ENCODE measurements at regions not wholly inside any gene's neighbourhood (a gene's known extent, or its start where the extent isn't known, plus 50 kb on each side); places are given as distances from the start of the nearest gene placed in this dataset.

DNA sequence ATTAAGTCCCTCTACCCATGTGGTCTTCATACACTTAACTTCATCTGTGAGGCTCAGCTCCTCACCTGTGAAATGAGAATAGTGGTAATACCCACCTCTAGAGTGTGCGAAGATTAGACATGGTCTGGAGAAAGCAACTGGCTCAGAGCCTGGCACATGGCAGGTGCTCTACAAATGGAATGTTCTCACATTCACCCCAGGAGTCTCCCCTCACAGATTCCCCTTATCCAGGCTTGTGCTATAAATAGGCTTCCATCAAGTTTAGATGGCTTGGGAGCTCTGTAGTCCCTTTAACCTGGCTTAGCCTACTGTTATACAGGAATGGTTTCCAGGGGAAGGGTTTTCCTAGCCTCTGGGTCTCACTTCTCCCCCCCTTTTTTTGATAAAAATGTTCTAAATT is 455.9 kb downstream of the RNF144A start:
- no peaks in the 10 kb centered on the region for H3K4me1 ChIP-seq (ENCODE audit: insufficient read depth, low read length)
- no peak overlapping the region for H2AK5ac ChIP-seq (ENCODE audit: insufficient read length, low read length)
- no peak overlapping the region for H3K27ac ChIP-seq (ENCODE audit: insufficient read length, low read depth, low read length)
- H2BK12ac ChIP-seq (ENCODE audit: insufficient read length, low read depth, low read length) = no peak overlapping the region
- no peak overlapping the region for H3K4ac ChIP-seq (ENCODE audit: low read depth, low read length)
- no peaks in the 10 kb centered on the region for H4K20me1 ChIP-seq (ENCODE audit: control insufficient read depth, insufficient read depth, insufficient read length)
- Mint-ChIP-seq H3K27ac (no peak overlapping the region), H3K4me1 (peaks cover 0 to 6% of the 10 kb centered on the region in 2 experiments; a peak in 2 of 4 replicates), H3K9me3 (peaks cover 13 to 15% of the 10 kb centered on the region in 2 experiments; a peak in 4 of 5 replicates), H3K27me3 (ENCODE audit: low read depth) (peaks cover 3% of the 10 kb centered on the region; the same call in 1 of the 2 replicates), H3K4me3 (no peak overlapping the region), H3K36me3 (ENCODE audit: insufficient read depth in 1 of 3, low read depth in 3 of 3) (peaks cover 2 to 14% (median 3%) of the 10 kb centered on the region in 3 experiments; a peak in 3 of 7 replicates)
- no peak overlapping the region for H3T11ph ChIP-seq (ENCODE audit: low read length)
- H2AFZ ChIP-seq (ENCODE audit: low read length) = no peak overlapping the region
- no peak overlapping the region for H2BK15ac ChIP-seq (ENCODE audit: low read depth, low read length)
- H3K23me2 ChIP-seq (ENCODE audit: insufficient read length, low read depth, low read length, poor library complexity, severe bottlenecking) = no peaks in the 10 kb centered on the region
- no peak overlapping the region for H4K5ac ChIP-seq (ENCODE audit: insufficient read length, low read depth, low read length)
- H4K91ac ChIP-seq (ENCODE audit: insufficient read length, low read depth, low read length) = no peak overlapping the region
- no CpG with 5 or more reads among the region's 1 CpG for WGBS (ENCODE audit: extremely low coverage, insufficient read length, low lambda C conversion rate)
- H3K14ac ChIP-seq (ENCODE audit: insufficient read depth, low read length) = no peak overlapping the region
- H3K18ac ChIP-seq (ENCODE audit: insufficient read length, low read depth, low read length) = no peak overlapping the region
- H3K56ac ChIP-seq (ENCODE audit: insufficient read length, low read depth, low read length) = no peak overlapping the region
- no peaks in the 10 kb centered on the region for H3K27me3 ChIP-seq (ENCODE audit: insufficient read depth, low read length)
- H3K9ac ChIP-seq (ENCODE audit: extremely low read depth, insufficient read length, low read length) = no peak overlapping the region
- H4K8ac ChIP-seq (replicated peaks; ENCODE audit: insufficient read length, low read depth, low read length) = no peak overlapping the region
- H3K4me2 ChIP-seq (ENCODE audit: insufficient read depth, insufficient read length, low read length) = no peak overlapping the region
- H3K79me2 ChIP-seq (ENCODE audit: insufficient read depth, low read length) = no peaks in the 10 kb centered on the region
- H3K9me3 ChIP-seq (ENCODE audit: control insufficient read depth, low read depth, low read length) = no peaks in the 10 kb centered on the region
- DNase-seq = no peak
- no peaks in the 10 kb centered on the region for H3K79me1 ChIP-seq (ENCODE audit: insufficient read depth, low read depth, low read length, poor library complexity, severe bottlenecking)
- H3K23ac ChIP-seq (ENCODE audit: insufficient read length, low read depth, low read length) = no peak overlapping the region
- H2BK120ac ChIP-seq (ENCODE audit: low read depth, low read length, poor library complexity, severe bottlenecking) = no peak overlapping the region
- H2BK5ac ChIP-seq (ENCODE audit: insufficient read length, low read length) = no peak overlapping the region
- TF ChIP-seq, protein P1, sequence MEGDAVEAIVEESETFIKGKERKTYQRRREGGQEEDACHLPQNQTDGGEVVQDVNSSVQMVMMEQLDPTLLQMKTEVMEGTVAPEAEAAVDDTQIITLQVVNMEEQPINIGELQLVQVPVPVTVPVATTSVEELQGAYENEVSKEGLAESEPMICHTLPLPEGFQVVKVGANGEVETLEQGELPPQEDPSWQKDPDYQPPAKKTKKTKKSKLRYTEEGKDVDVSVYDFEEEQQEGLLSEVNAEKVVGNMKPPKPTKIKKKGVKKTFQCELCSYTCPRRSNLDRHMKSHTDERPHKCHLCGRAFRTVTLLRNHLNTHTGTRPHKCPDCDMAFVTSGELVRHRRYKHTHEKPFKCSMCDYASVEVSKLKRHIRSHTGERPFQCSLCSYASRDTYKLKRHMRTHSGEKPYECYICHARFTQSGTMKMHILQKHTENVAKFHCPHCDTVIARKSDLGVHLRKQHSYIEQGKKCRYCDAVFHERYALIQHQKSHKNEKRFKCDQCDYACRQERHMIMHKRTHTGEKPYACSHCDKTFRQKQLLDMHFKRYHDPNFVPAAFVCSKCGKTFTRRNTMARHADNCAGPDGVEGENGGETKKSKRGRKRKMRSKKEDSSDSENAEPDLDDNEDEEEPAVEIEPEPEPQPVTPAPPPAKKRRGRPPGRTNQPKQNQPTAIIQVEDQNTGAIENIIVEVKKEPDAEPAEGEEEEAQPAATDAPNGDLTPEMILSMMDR (conservative IDR thresholded peaks at IDR 0.05) = no peak
- no peak overlapping the region for H2BK20ac ChIP-seq (ENCODE audit: low read depth, low read length, poor library complexity, severe bottlenecking)

All from H9 (cell line).